DMS114 treated with DMSO at 0.1 percent for 48 hours (cell line): ENCODE measurements at regions not wholly inside any gene's neighbourhood (a gene's known extent, or its start where the extent isn't known, plus 50 kb on each side); places are given as distances from the start of the nearest gene placed in this dataset.

Source experiments
- DNase-seq: peaks from one replicate; lab custom pipeline; 2025; ENCODE audit not compliant: unreplicated experiment; lab: John Stamatoyannopoulos, UW

DNA sequence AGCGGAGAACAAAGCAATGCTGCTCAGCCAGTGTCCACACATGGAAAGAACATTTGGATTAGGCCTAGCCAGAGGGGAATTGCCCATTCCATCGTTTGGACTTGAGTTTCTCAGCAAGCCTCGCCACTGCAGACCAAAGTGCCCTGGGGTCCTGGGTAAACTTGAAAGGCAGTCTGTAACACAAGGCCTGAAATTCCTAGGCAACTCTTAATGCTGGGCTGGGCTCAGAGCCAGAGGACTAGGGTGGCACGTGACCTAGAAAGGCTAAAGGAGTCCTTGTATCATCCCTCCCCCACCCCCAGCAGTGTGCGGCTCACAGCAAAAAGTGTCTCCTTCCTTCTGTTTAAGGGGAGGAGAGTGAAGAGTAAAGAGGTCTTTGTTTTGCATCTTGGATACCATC lies 210.4 kb upstream of the ARX start:
- no peak for DNase-seq

DNA sequence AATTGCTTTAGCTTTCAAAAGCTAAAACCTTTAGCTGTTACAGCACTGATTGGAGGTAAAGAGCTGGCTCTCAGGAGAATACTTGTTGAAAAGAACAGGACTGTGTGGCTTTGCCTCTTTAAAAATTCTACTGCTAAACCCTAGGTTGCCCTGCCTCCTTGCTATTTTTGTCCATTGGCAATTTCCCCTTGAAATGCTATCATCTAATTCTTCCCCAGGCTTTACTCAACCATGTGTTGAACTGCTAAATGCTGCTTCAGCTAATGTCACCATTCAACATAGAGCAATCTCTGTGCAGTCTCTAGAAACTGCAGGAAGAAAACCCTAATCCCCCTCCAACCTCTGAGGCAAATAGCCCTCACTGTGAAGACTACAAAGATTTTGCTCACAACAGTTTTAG lies 203.7 kb upstream of the ARX start:
- DNase-seq, result no peak

DNA sequence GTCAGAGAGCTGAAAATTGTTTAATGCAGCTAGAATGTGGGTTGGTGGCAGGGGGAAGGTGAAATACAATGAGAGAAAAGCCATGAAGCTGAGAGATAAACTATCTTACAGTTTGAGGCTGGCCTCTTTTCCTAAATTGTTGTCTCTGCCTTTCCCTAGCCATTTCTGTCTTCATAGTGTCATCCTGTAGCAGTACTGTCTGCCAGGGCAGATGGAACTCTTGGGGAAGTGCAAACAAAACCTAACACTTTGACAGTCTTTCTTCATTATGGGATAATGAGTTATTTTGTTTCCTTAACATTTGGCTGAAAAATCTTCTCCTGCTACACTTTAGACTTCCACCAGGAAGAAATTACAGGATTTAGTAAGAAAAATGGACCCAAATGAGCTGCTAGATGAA lies 197.8 kb upstream of the ARX start:
- DNase-seq, result no peak

DNA sequence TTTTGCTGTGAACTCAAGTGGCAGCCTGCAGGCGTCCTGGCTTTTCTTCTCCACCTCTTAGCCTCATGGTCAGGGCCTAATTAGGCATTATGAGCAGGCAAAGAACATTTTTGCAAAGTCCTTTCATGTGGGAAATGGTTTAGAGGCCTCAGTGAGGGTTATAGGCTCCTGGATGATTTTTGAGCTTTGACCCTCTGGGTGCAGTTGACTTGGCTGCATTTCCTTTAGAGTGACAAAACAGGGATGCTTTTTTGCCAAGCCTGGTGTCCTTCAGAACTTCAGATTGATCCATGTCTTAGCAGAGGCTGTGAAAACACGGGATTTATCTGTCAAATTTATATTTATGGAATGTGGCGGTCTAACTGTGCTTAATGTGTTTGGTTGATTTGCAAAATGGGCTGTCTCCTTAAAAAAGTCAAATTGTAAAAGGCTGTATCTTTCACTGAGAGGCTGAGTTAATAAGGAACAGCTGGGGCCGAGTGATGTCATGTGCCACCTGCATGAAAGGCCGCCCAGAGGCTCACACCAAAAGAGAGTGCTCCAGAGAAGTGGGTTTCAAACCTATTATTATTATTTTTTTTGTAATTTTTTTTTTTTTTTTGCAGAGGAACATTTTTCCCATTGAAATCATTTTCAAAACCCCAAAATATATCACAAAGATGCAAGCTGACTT lies 192.2 kb upstream of the ARX start:
- DNase-seq, result no peak

DNA sequence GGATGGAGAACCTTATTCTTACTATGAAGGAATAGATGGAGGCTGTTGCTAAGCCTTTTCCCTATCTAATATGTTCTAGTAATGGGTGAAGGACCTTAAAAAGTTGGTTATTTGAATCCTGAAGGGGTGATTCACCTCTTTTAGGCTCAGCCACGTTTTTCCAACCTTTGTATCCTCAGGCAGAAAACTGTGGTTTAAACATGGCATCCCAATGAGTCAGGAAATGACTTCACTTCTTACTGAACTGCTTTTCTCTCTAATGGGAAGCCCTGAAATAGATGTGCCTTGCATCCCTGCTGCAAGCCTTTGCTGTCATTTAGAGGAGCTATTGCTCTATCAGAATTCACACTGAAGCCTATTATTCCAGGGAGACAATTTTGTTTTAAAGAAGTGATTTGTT lies 191.0 kb upstream of the ARX start:
- no peak for DNase-seq

DNA sequence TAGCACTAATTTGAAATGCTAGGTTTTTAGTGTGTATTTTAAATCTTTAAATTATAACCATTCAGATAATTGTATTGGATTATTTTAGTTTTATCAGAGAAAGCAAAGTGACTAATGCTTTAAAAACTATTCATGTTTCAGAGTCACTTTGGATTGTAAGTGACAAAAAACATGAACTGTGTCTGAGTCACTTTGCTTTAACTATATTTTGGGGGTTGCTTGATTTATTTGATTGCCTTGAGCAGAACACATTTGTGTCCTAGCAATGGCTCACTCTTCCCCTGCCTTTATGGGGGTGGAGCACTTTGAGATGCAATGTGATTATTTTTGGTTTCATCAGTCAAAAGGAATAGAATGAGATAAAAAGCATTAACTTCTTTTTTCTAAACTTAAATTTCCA lies 188.4 kb upstream of the ARX start:
- DNase-seq, result no peak

DNA sequence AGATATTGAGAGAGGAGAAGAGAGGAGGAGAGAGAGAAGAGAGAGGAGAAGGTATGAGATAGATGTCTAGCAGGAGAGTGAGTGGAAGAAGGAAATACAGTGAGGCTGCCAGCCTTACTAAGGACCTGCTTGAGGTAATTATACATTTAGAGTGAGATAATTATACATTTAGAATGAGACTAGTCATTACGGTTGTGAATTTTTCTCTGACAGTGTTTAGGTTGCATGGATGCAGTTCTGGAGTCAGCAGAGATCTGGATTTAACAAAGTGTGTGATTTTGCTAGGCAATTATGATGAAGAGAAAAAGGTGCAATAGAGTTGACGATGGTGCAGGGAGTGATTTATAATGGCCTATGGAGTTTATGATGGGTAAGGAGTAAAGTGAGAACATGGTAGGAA lies 187.1 kb upstream of the ARX start:
- no peak for DNase-seq

DNA sequence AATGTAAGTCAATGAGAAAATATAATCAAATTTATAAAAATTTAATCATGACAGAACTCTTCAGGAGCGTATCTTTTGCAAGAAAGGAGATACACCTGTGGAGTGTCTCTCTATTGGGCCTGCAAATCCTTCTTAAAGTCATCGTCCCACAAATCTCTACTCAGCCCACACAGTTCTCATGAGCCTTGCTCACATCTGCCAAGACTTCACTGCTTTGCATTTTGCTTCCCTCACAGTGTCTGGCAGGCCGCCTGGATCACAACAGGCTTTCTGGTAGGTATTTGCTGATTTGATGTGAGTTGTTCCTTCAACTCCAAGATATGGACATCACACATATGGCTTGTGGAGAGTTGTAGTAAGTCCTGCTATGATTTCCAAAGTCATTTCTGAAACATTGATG lies 183.1 kb upstream of the ARX start:
- no peak for DNase-seq

DNA sequence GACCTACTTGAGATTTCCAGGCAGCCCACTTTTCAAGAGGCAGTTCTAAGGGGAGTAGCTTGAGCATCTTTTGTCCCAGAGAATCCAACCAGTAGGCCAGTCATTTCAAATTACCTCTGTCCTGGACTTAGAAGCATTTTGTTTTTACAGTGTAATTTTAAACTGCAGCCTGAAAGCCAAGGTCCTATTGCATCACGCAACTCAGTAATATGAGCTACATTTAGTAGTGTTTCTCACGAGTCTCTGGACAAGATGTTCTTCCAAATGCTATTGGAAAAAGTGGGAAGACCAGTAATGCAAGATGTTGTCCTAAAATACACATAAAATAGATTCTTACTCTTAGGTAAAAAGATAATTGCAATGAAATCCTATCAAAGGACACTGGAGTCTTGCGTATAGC lies 182.5 kb upstream of the ARX start:
- DNase-seq, result no peak

DNA sequence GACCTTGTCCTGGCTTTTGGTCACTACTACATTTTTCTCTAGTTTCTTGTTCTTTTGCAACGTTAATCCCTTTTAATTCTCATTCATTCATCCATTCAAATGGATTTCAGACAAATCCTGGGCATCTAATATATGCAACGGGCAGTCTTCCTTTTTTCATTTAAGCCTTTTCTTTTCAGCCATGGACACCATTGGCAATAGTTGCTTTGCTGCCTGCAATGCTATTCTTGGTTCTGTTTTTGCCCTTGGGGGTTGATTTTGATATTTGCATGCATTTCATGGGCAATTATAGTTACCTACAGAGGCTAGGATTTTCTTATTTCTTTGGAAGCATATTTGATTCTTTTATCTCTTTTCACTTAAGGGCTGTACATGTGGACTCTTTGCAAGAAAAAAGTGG lies 180.5 kb upstream of the ARX start:
- no peak for DNase-seq

DNA sequence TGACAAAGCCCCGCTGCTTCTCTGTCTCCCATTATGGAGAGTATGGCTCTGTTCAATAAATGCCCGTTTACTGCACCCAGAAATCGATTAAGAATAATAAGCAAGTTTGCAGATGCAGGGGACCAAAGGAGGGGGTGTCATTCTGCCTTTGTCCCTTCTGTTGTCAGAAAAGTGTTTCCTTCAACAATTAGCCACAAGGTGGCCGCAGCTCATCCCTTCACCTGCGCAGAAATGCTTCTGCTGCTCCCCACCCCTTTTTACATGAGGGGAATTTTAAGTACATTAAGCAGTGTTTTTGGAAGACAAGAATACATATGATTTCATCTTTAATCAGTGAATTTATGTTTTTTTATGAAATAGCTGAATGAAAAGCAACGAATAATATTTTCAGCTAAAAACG lies 175.6 kb upstream of the ARX start:
- DNase-seq, result no peak

DNA sequence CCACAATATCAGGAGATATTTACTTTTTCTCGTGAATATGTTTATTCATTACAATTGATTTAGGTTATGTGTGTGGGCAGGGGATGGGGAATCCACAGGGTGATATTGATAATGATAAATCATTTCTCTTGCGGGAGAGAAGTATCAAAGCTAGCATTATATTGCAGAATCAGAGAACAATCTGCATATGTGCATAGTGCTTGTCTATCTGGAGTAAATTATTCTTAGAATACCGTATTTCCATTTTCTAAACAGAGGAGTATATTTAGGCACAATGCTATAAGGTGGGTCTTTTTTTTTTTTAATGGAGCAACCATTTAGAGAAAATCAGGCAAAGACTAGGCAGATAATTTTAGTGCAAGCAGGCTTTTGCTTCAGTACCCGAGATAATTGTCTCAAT lies 166.0 kb upstream of the ARX start:
- no peak for DNase-seq

DNA sequence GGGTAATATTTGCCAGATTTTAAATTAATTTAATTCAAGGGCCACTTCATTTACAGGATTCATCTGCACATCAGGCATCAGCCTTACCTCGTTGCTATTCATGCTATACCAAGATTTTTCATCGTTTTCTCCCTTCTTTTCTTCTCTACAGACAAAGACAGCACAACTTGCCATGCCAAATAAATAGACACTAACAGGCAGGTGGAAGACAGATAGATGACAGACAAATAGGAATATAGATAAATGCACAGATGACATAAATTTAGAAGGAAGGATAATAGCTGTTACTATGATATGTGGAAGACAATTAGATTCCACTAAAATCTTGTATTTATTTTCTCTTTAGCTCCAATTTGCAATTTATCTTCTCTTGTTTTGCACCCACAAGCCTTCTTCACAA lies 164.5 kb upstream of the ARX start:
- DNase-seq, result no peak

DNA sequence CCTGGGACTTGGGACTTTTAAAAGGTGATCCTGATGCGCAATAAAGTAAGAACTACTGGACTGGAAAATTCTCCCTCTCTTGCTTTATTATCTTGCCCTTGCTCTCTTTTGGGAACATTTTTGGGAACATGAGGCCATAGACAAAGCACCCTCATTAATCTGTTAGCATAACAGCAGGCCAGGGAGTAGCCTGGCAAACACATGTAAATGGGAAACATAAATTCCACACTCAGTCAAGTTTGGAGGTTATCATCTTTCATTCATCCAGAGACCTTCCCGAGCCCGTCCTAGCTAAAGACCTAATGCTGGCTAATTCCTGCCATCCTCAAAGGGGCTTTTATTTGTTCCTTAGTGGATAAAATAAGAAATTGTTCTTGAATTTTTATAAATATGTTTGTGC lies 162.8 kb upstream of the ARX start:
- DNase-seq, result no peak

DNA sequence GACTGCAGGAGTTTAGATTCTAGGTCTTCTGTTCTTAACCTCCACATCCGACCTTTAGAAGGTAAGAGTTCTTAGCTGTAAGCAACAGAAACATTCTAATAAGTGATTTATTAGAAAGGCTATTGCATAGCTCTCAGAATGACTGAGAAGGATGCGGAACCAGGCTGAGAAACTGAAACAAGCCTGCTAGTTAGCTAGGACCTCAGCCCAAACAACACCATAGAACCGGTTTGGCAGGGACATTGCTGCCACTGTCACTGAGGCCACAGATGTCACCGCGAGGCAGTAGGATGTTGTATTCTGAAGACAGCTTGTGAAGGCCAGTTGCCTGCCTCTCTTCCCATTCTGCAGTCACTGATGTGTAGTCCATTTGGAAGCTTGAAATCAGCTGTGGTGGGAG lies 160.0 kb upstream of the ARX start:
- DNase-seq, result no peak

DNA sequence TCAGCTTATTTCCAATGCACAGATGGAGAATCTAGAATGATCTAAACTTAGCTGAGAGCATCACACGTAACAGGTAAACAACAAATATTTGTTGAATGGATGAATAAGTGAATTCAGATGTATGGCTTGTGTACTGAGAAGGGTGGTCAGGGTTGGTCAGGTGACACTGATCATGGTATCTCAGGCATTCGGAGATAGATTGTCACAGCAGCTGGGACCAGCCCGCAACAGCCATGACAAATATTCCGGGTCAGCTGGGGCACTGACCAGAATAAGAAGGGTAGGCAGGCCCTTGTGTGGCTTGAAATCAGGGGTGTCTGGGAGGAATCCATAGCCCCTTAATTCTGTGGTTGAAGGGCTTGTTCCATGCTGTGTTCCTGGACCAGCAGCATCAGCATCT lies 159.4 kb upstream of the ARX start:
- DNase-seq, result no peak

DNA sequence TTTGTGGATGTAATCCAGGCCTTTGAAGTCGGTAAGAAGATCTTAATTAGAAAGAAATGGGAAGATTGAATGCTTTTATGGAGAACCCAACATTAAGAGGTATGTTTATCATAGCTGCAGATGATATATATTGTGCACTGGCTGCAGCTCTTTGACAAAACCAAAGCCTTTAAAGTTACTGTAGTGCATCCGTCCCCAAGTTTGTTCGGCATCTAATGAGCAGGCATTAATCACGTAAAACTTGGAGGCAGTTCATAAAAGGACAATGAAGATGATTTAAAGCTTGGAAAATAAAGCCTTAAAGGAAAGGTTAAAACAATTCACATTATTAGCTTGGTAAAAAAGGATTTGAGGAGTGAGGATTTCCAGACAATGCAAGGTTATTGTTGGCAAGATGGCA lies 150.8 kb upstream of the ARX start:
- DNase-seq, result no peak

DNA sequence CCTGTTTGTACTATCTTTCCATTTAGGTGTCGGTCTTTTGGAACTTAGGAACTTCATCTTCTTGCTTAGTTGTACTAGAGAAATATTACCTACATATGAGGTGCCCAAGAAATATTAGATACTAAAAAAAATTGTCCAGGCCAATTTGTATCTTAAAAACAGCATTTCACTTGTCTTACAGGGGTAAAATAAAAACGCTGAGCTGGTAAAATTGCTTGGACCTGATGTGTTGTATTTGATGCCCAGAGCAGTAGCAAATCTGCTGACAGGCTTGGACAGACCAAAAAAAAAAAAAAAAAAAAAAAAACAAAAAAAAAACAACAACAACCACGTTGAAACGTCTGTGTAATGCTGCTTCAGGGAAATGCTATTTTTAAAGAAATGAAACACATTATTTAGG lies 150.4 kb upstream of the ARX start:
- DNase-seq, result no peak

DNA sequence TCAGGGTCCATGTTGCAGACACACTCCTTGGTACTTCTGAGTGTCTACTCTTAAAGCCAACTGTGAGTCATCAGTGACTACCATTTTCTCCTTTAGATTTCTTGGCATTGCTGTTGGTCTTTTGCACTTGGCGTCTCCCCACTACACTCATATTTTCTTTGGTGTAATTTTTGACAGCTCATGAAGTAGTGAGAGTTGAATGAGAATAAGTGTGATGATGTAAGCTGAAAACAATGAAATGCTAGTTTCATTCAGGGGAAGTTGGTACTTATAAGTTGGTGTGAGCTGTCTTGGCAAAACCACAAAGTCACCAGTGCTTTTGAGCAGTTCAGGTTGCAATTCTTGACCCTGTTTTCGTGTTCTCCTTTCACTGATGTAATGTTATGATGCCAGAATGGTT lies 142.9 kb upstream of the ARX start:
- DNase-seq, result no peak

DNA sequence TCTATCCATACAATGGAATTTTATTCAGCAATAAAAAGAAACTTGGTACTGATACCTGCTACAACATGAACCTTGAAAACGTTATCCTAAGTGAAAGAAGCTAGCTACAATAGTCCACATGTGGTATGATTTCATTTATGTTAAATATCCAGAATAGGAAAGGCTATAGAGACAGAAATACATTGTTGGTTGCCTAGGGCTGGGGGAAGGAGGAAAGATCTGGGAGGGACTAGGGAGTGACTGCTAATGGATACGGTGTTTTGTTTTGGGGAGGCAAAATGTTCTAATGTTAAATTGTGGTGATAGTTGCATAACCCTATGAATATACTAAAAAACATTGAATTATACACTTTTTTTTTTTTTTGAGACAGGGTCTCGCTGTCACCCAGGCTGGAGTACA lies 141.1 kb upstream of the ARX start:
- DNase-seq, result no peak

DNA sequence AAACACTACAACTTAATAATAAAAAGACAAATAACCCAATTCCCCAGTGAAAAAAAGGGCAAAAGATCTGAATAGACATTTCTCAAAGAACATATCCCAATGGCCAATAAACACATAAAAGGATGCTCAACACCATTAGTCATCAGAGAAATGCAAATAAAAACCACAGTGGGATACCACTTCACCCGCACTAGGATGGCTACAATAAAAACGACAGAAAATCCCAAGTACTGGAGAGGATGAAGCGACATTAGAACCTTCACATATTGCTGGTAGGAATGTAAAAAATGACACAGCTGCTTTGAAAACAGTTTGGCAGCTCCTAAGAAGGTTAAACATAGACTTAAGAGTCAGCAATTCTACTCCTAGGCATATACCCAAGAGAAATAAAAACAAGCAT lies 140.6 kb upstream of the ARX start:
- no peak for DNase-seq

DNA sequence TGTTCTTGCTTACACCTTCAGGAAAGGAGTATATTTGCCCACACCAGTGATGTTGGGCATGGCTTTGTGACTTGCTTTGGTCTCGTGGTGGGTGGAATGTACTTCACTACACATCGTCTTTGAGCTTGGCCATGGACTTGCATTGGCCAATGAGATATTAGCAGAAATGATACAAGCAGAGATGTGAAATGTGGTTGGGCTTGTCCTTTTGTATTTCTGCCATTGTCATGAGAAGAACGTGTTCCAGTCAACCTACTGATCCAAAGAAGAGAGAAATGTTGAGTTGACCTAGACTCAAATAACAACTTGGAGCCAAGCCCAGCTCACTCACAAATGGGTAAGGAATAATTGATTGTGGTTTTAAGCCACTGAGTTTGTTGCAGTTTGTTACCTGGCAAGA lies 138.4 kb upstream of the ARX start:
- no peak for DNase-seq

DNA sequence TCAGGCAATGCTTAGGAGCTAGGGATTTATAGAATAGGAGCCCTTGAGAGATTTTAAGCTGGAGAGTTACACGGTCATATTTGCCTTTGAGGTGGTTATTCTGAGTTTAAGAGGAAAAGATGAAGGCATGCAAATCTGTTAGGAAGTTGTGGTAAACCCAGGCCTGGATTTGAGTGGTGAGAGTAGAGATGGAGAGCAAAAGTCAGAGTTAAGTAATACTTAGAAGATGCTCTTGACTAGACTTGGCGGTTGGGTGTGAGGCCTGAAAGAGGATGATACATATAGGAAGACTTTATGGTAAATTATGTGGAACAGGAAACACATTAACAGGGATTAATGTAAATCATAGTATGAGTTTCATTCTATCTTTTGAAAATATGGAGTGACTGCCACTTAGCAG lies 136.0 kb upstream of the ARX start:
- no peak for DNase-seq
